MM.1S (cell line): ENCODE measurements at regions not wholly inside any gene's neighbourhood (a gene's known extent, or its start where the extent isn't known, plus 50 kb on each side); places are given as distances from the start of the nearest gene placed in this dataset.

Source experiments
- CTCF ChIP-seq: fragments of 300-600 bp; sonication (generic); IDR thresholded peaks from 2 replicates; pipeline ENCODE4 v1.5.1; 2016; ENCODE audit warnings: antibody characterized with exemption, low read length, mixed read lengths
- EZH2 ChIP-seq: fragments of 300-600 bp; sonication (generic); optimal IDR thresholded peaks from 2 replicates; pipeline ENCODE3; 2017; ENCODE audit warnings: low read depth, mild to moderate bottlenecking, antibody characterized with exemption, low read length, mixed read lengths

DNA sequence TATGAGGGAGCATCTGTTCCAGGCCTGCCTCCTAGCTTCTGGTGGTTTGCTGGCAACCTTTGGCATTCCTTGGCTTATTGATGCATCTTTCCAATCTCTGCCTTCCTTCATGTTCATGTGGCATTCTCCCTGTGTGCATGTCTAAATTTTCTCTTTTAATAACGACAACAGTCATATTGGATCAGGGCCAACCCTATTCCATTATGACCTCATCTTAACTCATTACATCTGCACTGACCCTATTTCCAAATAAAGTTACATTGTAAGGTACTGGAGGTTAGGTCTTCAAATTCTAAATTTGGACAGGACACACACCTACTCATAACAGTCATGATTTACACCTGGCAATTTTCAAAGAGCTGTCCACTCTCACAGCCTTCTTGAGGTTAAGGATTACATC is 117.2 kb upstream of the FGGY start:
- TF ChIP-seq EZH2 (no peak), CTCF (no peak)
